ENCODE measurements at regions not wholly inside any gene's neighbourhood (a gene's known extent, or its start where the extent isn't known, plus 50 kb on each side); places are given as distances from the start of the nearest gene placed in this dataset.
"Not testable (repeated sequence)": the region's sequence is repeated elsewhere in the genome, so short reads cannot be mapped to it uniquely, and the experiment has no call there.

- TF ChIP-seq CTCF (IDR thresholded peaks at IDR 0.05; ENCODE audit: low read length, missing control alignments), result no peak
- H3K4me3 ChIP-seq (replicated peaks; ENCODE audit: low read depth, low read length), result no peak overlapping the region
- DNase-seq (ENCODE audit: low read depth), result no peak
Measured at GRCh38 chr2:129913695-129914495, 65.6 kb upstream of the RAB6C start.

GRCh38 chr2:129914538-129915302, 64.7 kb upstream of the RAB6C start:
- no peak overlapping the region for H3K4me3 ChIP-seq (replicated peaks; ENCODE audit: low read depth, low read length)
- DNase-seq (ENCODE audit: low read depth), result no peak
- TF ChIP-seq CTCF (IDR thresholded peaks at IDR 0.05; ENCODE audit: low read length, missing control alignments), result no peak

GRCh38 chr2:129915303-129915840, 64.1 kb upstream of the RAB6C start:
- no peak for DNase-seq (ENCODE audit: low read depth)
- H3K4me3 ChIP-seq (replicated peaks; ENCODE audit: low read depth, low read length), result no peak overlapping the region
- no peak for TF ChIP-seq CTCF (IDR thresholded peaks at IDR 0.05; ENCODE audit: low read length, missing control alignments)

- no peak for DNase-seq (ENCODE audit: low read depth)
- no peak overlapping the region for H3K4me3 ChIP-seq (replicated peaks; ENCODE audit: low read depth, low read length)
- TF ChIP-seq CTCF (IDR thresholded peaks at IDR 0.05; ENCODE audit: low read length, missing control alignments), result no peak
Measured at GRCh38 chr2:129918604-129919003, 60.9 kb upstream of the RAB6C start.

GRCh38 chr2:129922571-129923264, 56.7 kb upstream of the RAB6C start:
- TF ChIP-seq CTCF (IDR thresholded peaks at IDR 0.05; ENCODE audit: low read length, missing control alignments), result no peak
- DNase-seq (ENCODE audit: low read depth), result no peak
- H3K4me3 ChIP-seq (replicated peaks; ENCODE audit: low read depth, low read length), result no peak overlapping the region

- TF ChIP-seq CTCF (IDR thresholded peaks at IDR 0.05; ENCODE audit: low read length, missing control alignments), result peak; percentile 51
- no peak overlapping the region for H3K4me3 ChIP-seq (replicated peaks; ENCODE audit: low read depth, low read length)
- DNase-seq (ENCODE audit: low read depth), result peak; percentile 56
Measured at GRCh38 chr2:129923265-129924091, 56.0 kb upstream of the RAB6C start.

- DNase-seq (ENCODE audit: low read depth), result not testable (repeated sequence)
Measured at GRCh38 chr2:129924115-129924514, 55.4 kb upstream of the RAB6C start.

More at GRCh38 chr2:129924115-129924514, 55.4 kb upstream of the RAB6C start:
- not testable (repeated sequence) for H3K4me3 ChIP-seq (replicated peaks; ENCODE audit: low read depth, low read length)
